ENCODE measurements at regions not wholly inside any gene's neighbourhood (a gene's known extent, or its start where the extent isn't known, plus 50 kb on each side); places are given as distances from the start of the nearest gene placed in this dataset.

GRCh38 chr13:34589581-34589980, 352.5 kb upstream of the NBEA start:
- Mint-ChIP-seq H3K27me3 (ENCODE audit: low read depth) (no peaks in the 10 kb centered on the region), H3K36me3 (ENCODE audit: low read depth) (peaks cover 1% of the 10 kb centered on the region), H3K4me3 (ENCODE audit: unreplicated experiment) (no peak overlapping the region), H3K27ac (ENCODE audit: unreplicated experiment) (no peak overlapping the region), H3K9me3 (ENCODE audit: low read depth) (peaks cover 5% of the 10 kb centered on the region), H3K4me1 (ENCODE audit: low read depth) (peaks cover 3% of the 10 kb centered on the region)
- TF ChIP-seq CTCF (IDR thresholded peaks at IDR 0.05), result no peak
- no peak for DNase-seq (ENCODE audit: low spot score)

DNA sequence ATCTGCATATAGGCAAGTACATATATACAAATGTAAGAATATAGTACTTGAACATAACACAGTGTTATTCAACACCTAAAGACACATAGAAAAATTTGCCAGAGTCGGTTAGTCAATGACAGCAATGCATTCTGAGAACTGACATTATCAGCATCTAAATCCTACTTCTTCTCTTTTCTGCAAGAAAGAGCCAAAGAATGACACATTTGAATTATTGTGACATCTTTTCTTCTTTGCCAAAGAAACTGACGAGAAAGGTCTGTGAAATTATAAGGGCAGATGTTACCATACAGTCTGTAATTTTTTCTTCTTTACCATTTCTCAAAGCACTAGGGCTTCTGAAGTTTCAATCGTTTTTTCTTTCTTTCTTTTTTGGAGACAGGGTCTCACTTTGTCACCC, 350.9 kb upstream of the NBEA start:
- H3K9me3 Mint-ChIP-seq (ENCODE audit: low read depth), result peaks cover 5% of the 10 kb centered on the region
- H3K4me1 Mint-ChIP-seq (ENCODE audit: low read depth), result peaks cover 3% of the 10 kb centered on the region
- DNase-seq (ENCODE audit: low spot score), result no peak
- no peaks in the 10 kb centered on the region for H3K27me3 Mint-ChIP-seq (ENCODE audit: low read depth)
- no peak overlapping the region for H3K4me3 Mint-ChIP-seq (ENCODE audit: unreplicated experiment)
- H3K27ac Mint-ChIP-seq (ENCODE audit: unreplicated experiment), result no peak overlapping the region
- no peaks in the 10 kb centered on the region for H3K36me3 Mint-ChIP-seq (ENCODE audit: low read depth)
- no peak for TF ChIP-seq CTCF (IDR thresholded peaks at IDR 0.05)

DNA sequence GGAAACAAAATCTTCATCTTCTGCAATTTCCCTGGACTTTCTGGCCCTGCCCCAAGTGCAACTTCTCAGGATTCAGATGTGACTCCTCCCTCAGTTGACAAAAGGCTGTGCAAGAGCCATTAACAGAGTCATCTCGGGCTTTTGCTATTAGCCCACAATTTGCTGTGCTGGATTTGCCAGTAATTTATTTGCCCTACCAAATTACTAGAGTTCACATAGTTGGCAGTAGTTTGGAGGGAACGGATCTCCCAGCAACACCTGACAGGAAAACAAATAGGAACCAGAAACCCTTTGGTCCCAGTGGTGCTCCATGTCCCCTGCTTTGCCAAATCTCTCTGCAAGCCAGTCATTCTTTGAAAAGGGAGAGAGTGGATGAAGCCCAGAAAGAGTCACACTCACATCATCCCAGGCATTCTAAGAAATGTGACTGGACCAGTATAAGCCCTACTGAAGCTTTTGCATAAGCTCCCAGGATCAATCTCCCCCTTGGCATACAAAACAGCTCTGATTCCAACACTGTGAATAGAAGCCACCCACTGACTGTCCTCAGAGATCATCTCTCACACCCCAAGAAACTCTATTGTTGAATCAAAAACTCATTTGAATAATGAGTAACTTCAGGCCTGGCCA, 350.1 kb upstream of the NBEA start:
- Mint-ChIP-seq H3K27ac (ENCODE audit: unreplicated experiment) (no peak overlapping the region), H3K4me1 (ENCODE audit: low read depth) (peaks cover 3% of the 10 kb centered on the region), H3K9me3 (ENCODE audit: low read depth) (peaks cover 10% of the 10 kb centered on the region), H3K27me3 (ENCODE audit: low read depth) (no peaks in the 10 kb centered on the region), H3K4me3 (ENCODE audit: unreplicated experiment) (no peak overlapping the region), H3K36me3 (ENCODE audit: low read depth) (peaks cover 2% of the 10 kb centered on the region)
- no peak for DNase-seq (ENCODE audit: low spot score)
- no peak for TF ChIP-seq CTCF (IDR thresholded peaks at IDR 0.05)

GRCh38 chr13:34593658-34594057, 348.4 kb upstream of the NBEA start:
- no peak for TF ChIP-seq CTCF (IDR thresholded peaks at IDR 0.05)
- Mint-ChIP-seq H3K27ac (ENCODE audit: unreplicated experiment) (no peak overlapping the region), H3K27me3 (ENCODE audit: low read depth) (peaks cover 2% of the 10 kb centered on the region), H3K36me3 (ENCODE audit: low read depth) (peaks cover 3% of the 10 kb centered on the region), H3K4me1 (ENCODE audit: low read depth) (no peaks in the 10 kb centered on the region), H3K9me3 (ENCODE audit: low read depth) (peaks cover 12% of the 10 kb centered on the region), H3K4me3 (ENCODE audit: unreplicated experiment) (no peak overlapping the region)
- no peak for DNase-seq (ENCODE audit: low spot score)

GRCh38 chr13:34594507-34594906, 347.6 kb upstream of the NBEA start:
- H3K9me3 Mint-ChIP-seq (ENCODE audit: low read depth), result peaks cover 12% of the 10 kb centered on the region
- H3K4me3 Mint-ChIP-seq (ENCODE audit: unreplicated experiment), result no peak overlapping the region
- H3K27ac Mint-ChIP-seq (ENCODE audit: unreplicated experiment), result no peak overlapping the region
- no peak for TF ChIP-seq CTCF (IDR thresholded peaks at IDR 0.05)
- DNase-seq (ENCODE audit: low spot score), result no peak
- H3K4me1 Mint-ChIP-seq (ENCODE audit: low read depth), result no peaks in the 10 kb centered on the region
- H3K27me3 Mint-ChIP-seq (ENCODE audit: low read depth), result peaks cover 4% of the 10 kb centered on the region
- H3K36me3 Mint-ChIP-seq (ENCODE audit: low read depth), result peaks cover 3% of the 10 kb centered on the region
